Right lobe of liver (tissue), 6 donors: ENCODE measurements at regions not wholly inside any gene's neighbourhood (a gene's known extent, or its start where the extent isn't known, plus 50 kb on each side); places are given as distances from the start of the nearest gene placed in this dataset.
"Not testable (repeated sequence)": the region's sequence is repeated elsewhere in the genome, so short reads cannot be mapped to it uniquely, and the experiment has no call there.

Experiments
- ATAC-seq, 4 donors: fragments of 200-7000 bp; cut with Tn5 transposase; one replicate each; pipeline ENCODE4 v1.9.1; 2020; ENCODE audit warnings: mild to moderate bottlenecking in 4 of 4, moderate library complexity in 4 of 4
- DNase-seq, 3 donors: peaks; one replicate each; pipeline ENCODE4 v3.0.0-alpha.2; 2020
- H3K27ac ChIP-seq, 3 donors: fragments of 200-600 bp; one replicate each; pipeline ENCODE4 v1.8.0; 2022
- H3K27me3 ChIP-seq, 2 donors: fragments of 200-600 bp; one replicate each; pipeline ENCODE4 v1.8.0; 2022
- H3K36me3 ChIP-seq, 4 donors: fragments of 200-600 bp; sonication (generic) in 1 of 4; one replicate each; pipeline versions ENCODE4 v1.5.1 to v1.8.0; 2017 to 2022; ENCODE audit warnings: control low read depth in 1 of 4
- H3K4me1 ChIP-seq, 4 donors: fragments of 200-600 bp; sonication (generic) in 1 of 4; one replicate each; pipeline versions ENCODE4 v1.5.1 to v1.8.0; 2017 to 2022; ENCODE audit warnings: control low read depth in 1 of 4
- H3K4me3 ChIP-seq, 3 donors: fragments of 200-600 bp; one replicate each; pipeline ENCODE4 v1.8.0; 2022
- H3K9me3 ChIP-seq, 4 donors: fragments of 200-600 bp; sonication (generic) in 1 of 4; one replicate each; pipeline versions ENCODE4 v1.5.1 to v1.8.0; 2017 to 2022; ENCODE audit warnings: control low read depth in 1 of 4
- CTCF ChIP-seq, 4 donors: fragments of 200-600 bp in 3 of 4; fragments of 450-650 bp in 1 of 4; IDR thresholded peaks; one replicate each; pipeline versions ENCODE4 v1.5.1 to v1.8.0; 2016 to 2022; ENCODE audit warnings: antibody characterized with exemption in 4 of 4, mild to moderate bottlenecking in 2 of 4
- POLR2A ChIP-seq: fragments of 450-650 bp; IDR thresholded peaks from one replicate; pipeline ENCODE4 v1.6.1; 2017; ENCODE audit warnings: antibody characterized with exemption, mild to moderate bottlenecking
- WGBS: methylation state at CpG from one replicate; pipeline ENCODE4 v1.1.6; 2018; ENCODE audit warnings: low coverage, low lambda C conversion rate; ENCODE audit not compliant: insufficient coverage; ENCODE audit errors: missing lambda C conversion rate; 5-methylcytosine and 5-hydroxymethylcytosine counted together
- intact Hi-C, 2 donors: fragments of 100-400 bp; cut with DNase I; formaldehyde crosslinking; loops; one replicate each; pipeline versions ENCODE4 v1.11.2 to v1.14.1; 2022
- donor health status: DM: no; HTN: yes; CAD: no.
- donor health status: DM: no; HTN: no; CAD: no.
- donor health status: DM: no; HTN: no; CAD: no.
- donor health status: DM: no; HTN: yes; CAD: no.
- donor health status: DM: no; HTN: yes; CAD: no.

- H3K4me1 ChIP-seq, result no peaks in the 10 kb centered on the region
- ATAC-seq (no peak), DNase-seq (no peak)
- no peaks in the 10 kb centered on the region for H3K9me3 ChIP-seq
- no peaks in the 10 kb centered on the region for H3K27me3 ChIP-seq
- H3K4me3 ChIP-seq, result no peak overlapping the region
- WGBS, result 31% methylated on average over 2 of the region's 2 CpGs
- no peak for TF ChIP-seq POLR2A
- TF ChIP-seq CTCF (IDR thresholded peaks at IDR 0.05), result no peak
- no peak overlapping the region for H3K27ac ChIP-seq
- no peaks in the 10 kb centered on the region for H3K36me3 ChIP-seq
- intact Hi-C loops, result no loop called here
Observed at GRCh38 chr1:113207019-113207418, 134.0 kb downstream of the LRIG2 start.

GRCh38 chr1:113207457-113207856 lies 134.5 kb downstream of the LRIG2 start:
- no peaks in the 10 kb centered on the region for H3K4me1 ChIP-seq
- intact Hi-C loops, result no loop called here
- H3K27me3 ChIP-seq, result no peaks in the 10 kb centered on the region
- ATAC-seq (no peak), DNase-seq (no peak)
- TF ChIP-seq CTCF (IDR thresholded peaks at IDR 0.05) (no peak), POLR2A (no peak)
- no peak overlapping the region for H3K4me3 ChIP-seq
- no CpG with 5 or more reads among the region's 1 CpG for WGBS
- H3K27ac ChIP-seq, result no peak overlapping the region
- no peaks in the 10 kb centered on the region for H3K36me3 ChIP-seq
- no peaks in the 10 kb centered on the region for H3K9me3 ChIP-seq

GRCh38 chr1:113208425-113208824 lies 135.4 kb downstream of the LRIG2 start:
- H3K36me3 ChIP-seq, H3K9me3 ChIP-seq, H3K27ac ChIP-seq, H3K4me3 ChIP-seq, H3K4me1 ChIP-seq, DNase-seq, ATAC-seq, H3K27me3 ChIP-seq, intact Hi-C loops: not testable (repeated sequence)
- WGBS, result 82% methylated on average over 8 of the region's 9 CpGs

- no peak overlapping the region for H3K4me3 ChIP-seq
- no peak overlapping the region for H3K27ac ChIP-seq
- intact Hi-C loops, result no loop called here
- no peak for DNase-seq
- WGBS, result 20% methylated on average over 3 of the region's 4 CpGs
- no peaks in the 10 kb centered on the region for H3K9me3 ChIP-seq
- H3K36me3 ChIP-seq, result no peaks in the 10 kb centered on the region
- ATAC-seq, result no peak
- H3K4me1 ChIP-seq, result no peaks in the 10 kb centered on the region
- no peaks in the 10 kb centered on the region for H3K27me3 ChIP-seq
- no peak for TF ChIP-seq POLR2A
- TF ChIP-seq CTCF (IDR thresholded peaks at IDR 0.05), result no peak
Observed at GRCh38 chr1:113210248-113210647, 137.2 kb downstream of the LRIG2 start.

- Histone ChIP-seq H3K27ac (no peak overlapping the region), H3K9me3 (no peaks in the 10 kb centered on the region), H3K4me3 (no peak overlapping the region), H3K4me1 (no peaks in the 10 kb centered on the region), H3K27me3 (no peaks in the 10 kb centered on the region), H3K36me3 (no peaks in the 10 kb centered on the region)
- WGBS, result 55% methylated on average over 5 of the region's 5 CpGs
- TF ChIP-seq CTCF (IDR thresholded peaks at IDR 0.05) (no peak), POLR2A (no peak)
- intact Hi-C loops, result no loop called here
- ATAC-seq (no peak), DNase-seq (no peak)
Observed at GRCh38 chr1:113211467-113211866, 138.5 kb downstream of the LRIG2 start.
